ENCODE measurements at regions not wholly inside any gene's neighbourhood (a gene's known extent, or its start where the extent isn't known, plus 50 kb on each side); places are given as distances from the start of the nearest gene placed in this dataset.

DNA sequence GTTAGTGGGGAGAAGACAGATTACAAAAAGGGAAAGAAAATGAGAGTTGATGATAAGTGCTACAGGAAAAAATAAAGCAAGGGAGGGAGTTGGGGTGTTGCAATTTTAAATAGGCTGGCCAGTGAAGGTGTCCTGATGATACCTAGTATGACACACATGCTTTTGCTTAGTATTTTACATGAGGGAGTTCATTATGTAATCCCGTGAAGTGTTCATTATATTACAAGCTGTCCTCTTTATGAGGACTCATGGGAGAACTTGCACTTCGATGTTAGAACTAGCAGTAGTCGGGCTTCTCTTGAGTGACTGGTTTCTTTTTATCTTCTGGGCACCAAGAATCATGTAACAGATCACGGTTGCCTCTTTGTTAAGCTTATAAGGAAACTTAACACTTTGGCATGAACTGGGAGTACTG is 102.3 kb upstream of the MTPN start:
- H3K4me1 ChIP-seq (ENCODE audit: control insufficient read depth, insufficient read depth, low read length): no peaks in the 10 kb centered on the region
- no peak overlapping the region for H3K27ac ChIP-seq (ENCODE audit: low read length)
- TF ChIP-seq SIN3A (IDR thresholded peaks at IDR 0.05; ENCODE audit: borderline replicate concordance, insufficient read depth, low read depth, low read length) (no peak), POLR2AphosphoS5 (IDR thresholded peaks at IDR 0.05; ENCODE audit: low read depth, low read length) (no peak), TCF7L2 (IDR thresholded peaks at IDR 0.05; ENCODE audit: low read depth, low read length) (no peak)
- TF ChIP-seq, protein P1, sequence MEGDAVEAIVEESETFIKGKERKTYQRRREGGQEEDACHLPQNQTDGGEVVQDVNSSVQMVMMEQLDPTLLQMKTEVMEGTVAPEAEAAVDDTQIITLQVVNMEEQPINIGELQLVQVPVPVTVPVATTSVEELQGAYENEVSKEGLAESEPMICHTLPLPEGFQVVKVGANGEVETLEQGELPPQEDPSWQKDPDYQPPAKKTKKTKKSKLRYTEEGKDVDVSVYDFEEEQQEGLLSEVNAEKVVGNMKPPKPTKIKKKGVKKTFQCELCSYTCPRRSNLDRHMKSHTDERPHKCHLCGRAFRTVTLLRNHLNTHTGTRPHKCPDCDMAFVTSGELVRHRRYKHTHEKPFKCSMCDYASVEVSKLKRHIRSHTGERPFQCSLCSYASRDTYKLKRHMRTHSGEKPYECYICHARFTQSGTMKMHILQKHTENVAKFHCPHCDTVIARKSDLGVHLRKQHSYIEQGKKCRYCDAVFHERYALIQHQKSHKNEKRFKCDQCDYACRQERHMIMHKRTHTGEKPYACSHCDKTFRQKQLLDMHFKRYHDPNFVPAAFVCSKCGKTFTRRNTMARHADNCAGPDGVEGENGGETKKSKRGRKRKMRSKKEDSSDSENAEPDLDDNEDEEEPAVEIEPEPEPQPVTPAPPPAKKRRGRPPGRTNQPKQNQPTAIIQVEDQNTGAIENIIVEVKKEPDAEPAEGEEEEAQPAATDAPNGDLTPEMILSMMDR (IDR thresholded peaks at IDR 0.05): no peak
- TF ChIP-seq, protein P2, sequence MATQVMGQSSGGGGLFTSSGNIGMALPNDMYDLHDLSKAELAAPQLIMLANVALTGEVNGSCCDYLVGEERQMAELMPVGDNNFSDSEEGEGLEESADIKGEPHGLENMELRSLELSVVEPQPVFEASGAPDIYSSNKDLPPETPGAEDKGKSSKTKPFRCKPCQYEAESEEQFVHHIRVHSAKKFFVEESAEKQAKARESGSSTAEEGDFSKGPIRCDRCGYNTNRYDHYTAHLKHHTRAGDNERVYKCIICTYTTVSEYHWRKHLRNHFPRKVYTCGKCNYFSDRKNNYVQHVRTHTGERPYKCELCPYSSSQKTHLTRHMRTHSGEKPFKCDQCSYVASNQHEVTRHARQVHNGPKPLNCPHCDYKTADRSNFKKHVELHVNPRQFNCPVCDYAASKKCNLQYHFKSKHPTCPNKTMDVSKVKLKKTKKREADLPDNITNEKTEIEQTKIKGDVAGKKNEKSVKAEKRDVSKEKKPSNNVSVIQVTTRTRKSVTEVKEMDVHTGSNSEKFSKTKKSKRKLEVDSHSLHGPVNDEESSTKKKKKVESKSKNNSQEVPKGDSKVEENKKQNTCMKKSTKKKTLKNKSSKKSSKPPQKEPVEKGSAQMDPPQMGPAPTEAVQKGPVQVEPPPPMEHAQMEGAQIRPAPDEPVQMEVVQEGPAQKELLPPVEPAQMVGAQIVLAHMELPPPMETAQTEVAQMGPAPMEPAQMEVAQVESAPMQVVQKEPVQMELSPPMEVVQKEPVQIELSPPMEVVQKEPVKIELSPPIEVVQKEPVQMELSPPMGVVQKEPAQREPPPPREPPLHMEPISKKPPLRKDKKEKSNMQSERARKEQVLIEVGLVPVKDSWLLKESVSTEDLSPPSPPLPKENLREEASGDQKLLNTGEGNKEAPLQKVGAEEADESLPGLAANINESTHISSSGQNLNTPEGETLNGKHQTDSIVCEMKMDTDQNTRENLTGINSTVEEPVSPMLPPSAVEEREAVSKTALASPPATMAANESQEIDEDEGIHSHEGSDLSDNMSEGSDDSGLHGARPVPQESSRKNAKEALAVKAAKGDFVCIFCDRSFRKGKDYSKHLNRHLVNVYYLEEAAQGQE (IDR thresholded peaks at IDR 0.05; ENCODE audit: insufficient read depth in 1 of 2, low read depth in 2 of 2, low read length in 1 of 2): no peak
- no peaks in the 10 kb centered on the region for H3K36me3 ChIP-seq (ENCODE audit: control insufficient read depth, insufficient read depth, low read length)
- ChIA-PET POLR2A (no interaction called here), CTCF (no interaction called here)
- DNase-seq (ENCODE audit: low read depth, low spot score) (no peak), ATAC-seq (no peak)
- H3K9me3 ChIP-seq (ENCODE audit: control insufficient read depth, insufficient read depth, low read depth, low read length): no peaks in the 10 kb centered on the region
- intact Hi-C loops (cut with micrococcal nuclease; ENCODE audit: unreplicated experiment) (no loop called here), in situ Hi-C loops (cut with HindIII; ENCODE audit: low pct_unique_long_range_greater_than_20kb, low sequenced_read_pairs) (no loop called here)
- no TSS peak for BruUV-seq (replicated peaks)
- no peaks in the 10 kb centered on the region for H3K27me3 ChIP-seq (ENCODE audit: control insufficient read depth, insufficient read depth, low read length)
- H3K4me3 ChIP-seq (ENCODE audit: low read depth in 2 of 2, low read length in 2 of 2): no peak overlapping the region

DNA sequence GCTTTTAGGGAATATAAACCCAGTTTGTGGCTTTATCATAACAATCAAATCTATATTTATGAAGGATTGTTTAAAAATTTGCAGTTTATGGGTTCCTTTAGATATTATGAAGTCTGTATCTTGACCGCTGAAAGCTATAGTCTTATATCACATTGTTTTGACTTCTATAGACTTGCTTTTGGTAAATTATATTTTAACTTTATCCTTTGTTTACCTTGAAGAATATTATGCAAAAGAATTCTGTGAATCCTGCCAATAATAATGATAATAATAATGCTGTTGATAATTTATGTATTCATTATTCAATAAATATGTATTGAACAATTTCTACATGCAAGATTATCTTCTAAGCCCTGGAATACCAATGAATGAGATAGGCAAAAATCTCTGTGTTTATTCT is 101.9 kb upstream of the MTPN start:
- in situ Hi-C loops (cut with HindIII; ENCODE audit: low pct_unique_long_range_greater_than_20kb, low sequenced_read_pairs) (no loop called here), intact Hi-C loops (cut with micrococcal nuclease; ENCODE audit: unreplicated experiment) (no loop called here)
- ATAC-seq: no peak
- ChIA-PET CTCF (no interaction called here), POLR2A (no interaction called here)
- TF ChIP-seq SIN3A (IDR thresholded peaks at IDR 0.05; ENCODE audit: borderline replicate concordance, insufficient read depth, low read depth, low read length) (no peak), TCF7L2 (IDR thresholded peaks at IDR 0.05; ENCODE audit: low read depth, low read length) (no peak), POLR2AphosphoS5 (IDR thresholded peaks at IDR 0.05; ENCODE audit: low read depth, low read length) (no peak)
- TF ChIP-seq, protein P2 (IDR thresholded peaks at IDR 0.05; ENCODE audit: insufficient read depth in 1 of 2, low read depth in 2 of 2, low read length in 1 of 2): no peak
- TF ChIP-seq, protein P1 (IDR thresholded peaks at IDR 0.05): no peak
- Histone ChIP-seq H3K36me3 (ENCODE audit: control insufficient read depth, insufficient read depth, low read length) (no peaks in the 10 kb centered on the region), H3K4me1 (ENCODE audit: control insufficient read depth, insufficient read depth, low read length) (no peaks in the 10 kb centered on the region), H3K9me3 (ENCODE audit: control insufficient read depth, insufficient read depth, low read depth, low read length) (no peaks in the 10 kb centered on the region), H3K27ac (ENCODE audit: low read length) (no peak overlapping the region), H3K27me3 (ENCODE audit: control insufficient read depth, insufficient read depth, low read length) (no peaks in the 10 kb centered on the region), H3K4me3 (ENCODE audit: low read depth in 2 of 2, low read length in 2 of 2) (no peak overlapping the region)
- DNase-seq (ENCODE audit: low read depth, low spot score): no peak
- BruUV-seq (replicated peaks): no TSS peak

Data from Panc1 (cell line).